ENCODE measurements at regions not wholly inside any gene's neighbourhood (a gene's known extent, or its start where the extent isn't known, plus 50 kb on each side); places are given as distances from the start of the nearest gene placed in this dataset.

- TF ChIP-seq GATA2 (IDR thresholded peaks at IDR 0.05; ENCODE audit: low read depth, low read length) (no peak), GATA3 (IDR thresholded peaks at IDR 0.05; ENCODE audit: low read depth, low read length) (no peak)
Measured at GRCh38 chr12:67810166-67810565, 161.6 kb downstream of the DYRK2 start.

Data from SH-SY5Y (cell line).